Ascending aorta (tissue), 2 donors: ENCODE measurements at regions not wholly inside any gene's neighbourhood (a gene's known extent, or its start where the extent isn't known, plus 50 kb on each side); places are given as distances from the start of the nearest gene placed in this dataset.

ENCODE experiments used
- DNase-seq, 2 donors: peaks; one replicate each; pipeline ENCODE4 v3.0.0-alpha.2; 2019; ENCODE audit warnings: low spot score in 2 of 2
- H3K27ac ChIP-seq, 2 donors: fragments of 200-600 bp; sonication (generic); one replicate each; pipeline ENCODE4 v1.5.1; 2016 to 2017; ENCODE audit warnings: mild to moderate bottlenecking in 1 of 2
- H3K27me3 ChIP-seq: fragments of 200-600 bp; sonication (generic); one replicate; pipeline ENCODE4 v1.5.1; 2017
- H3K36me3 ChIP-seq, 2 donors: fragments of 200-600 bp; sonication (generic); one replicate each; pipeline ENCODE4 v1.5.1; 2016
- H3K4me1 ChIP-seq, 2 donors: fragments of 200-600 bp; sonication (generic); one replicate each; pipeline ENCODE4 v1.5.1; 2016 to 2017; ENCODE audit warnings: mild to moderate bottlenecking in 1 of 2
- H3K4me3 ChIP-seq, 2 donors: fragments of 200-600 bp; sonication (generic); one replicate each; pipeline ENCODE4 v1.5.1; 2016 to 2017; ENCODE audit warnings: mild to moderate bottlenecking in 1 of 2
- H3K9me3 ChIP-seq, 2 donors: fragments of 200-600 bp; sonication (generic); one replicate each; pipeline ENCODE4 v1.5.1; 2016
- intact Hi-C: fragments of 100-400 bp; cut with DNase I; formaldehyde crosslinking; loops from one replicate; pipeline ENCODE4 v1.15.1; 2023
- TF ChIP-seq, protein P1 (sequence below), 3 experiments: fragments of 200-600 bp in 2 of 3; fragments of 450-650 bp in 1 of 3; sonication (generic) in 2 of 3; IDR thresholded peaks; one replicate each; pipeline ENCODE4 v1.5.1; 2016 to 2019; ENCODE audit warnings: antibody characterized with exemption in 3 of 3, mild to moderate bottlenecking in 1 of 3, moderate library complexity in 1 of 3

DNA sequence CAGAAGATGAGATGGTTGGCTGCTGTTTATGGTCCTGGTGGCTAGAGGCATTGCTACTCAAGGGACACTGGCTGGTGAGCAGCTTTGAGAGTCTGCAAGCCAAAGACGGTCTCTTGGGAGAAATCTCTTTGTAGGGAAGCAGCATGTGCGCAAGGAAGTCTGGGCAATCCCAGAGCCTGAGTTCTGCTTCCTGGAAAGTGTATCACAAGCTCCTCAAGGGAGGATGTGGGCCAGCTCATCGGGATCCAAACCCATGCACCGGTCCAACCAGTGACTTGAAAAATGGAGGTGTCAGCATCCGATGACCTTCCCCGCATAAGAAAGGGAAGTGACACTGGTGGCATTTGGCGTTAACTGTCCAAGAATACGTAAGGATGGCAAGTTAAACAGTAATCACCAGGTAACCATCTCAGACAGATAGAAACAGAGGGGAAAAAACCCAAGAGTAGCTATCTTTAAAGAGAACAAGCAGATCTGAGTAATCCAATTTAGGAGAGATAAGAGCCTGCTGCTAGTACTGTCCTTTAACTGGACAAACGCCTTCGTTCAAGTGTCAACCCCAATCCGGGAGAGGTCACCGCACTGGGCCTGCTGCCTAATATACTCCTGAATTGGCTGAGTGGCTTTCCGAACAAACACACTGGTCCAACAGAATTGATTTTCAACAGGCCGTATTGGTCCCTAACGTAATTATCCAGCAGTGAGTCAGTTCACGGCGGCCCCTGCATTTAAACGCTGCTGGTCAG lies 303.0 kb upstream of the ZFHX3 start:
- H3K9me3 ChIP-seq, result no peaks in the 10 kb centered on the region
- DNase-seq, result no peak
- no peaks in the 10 kb centered on the region for H3K27me3 ChIP-seq
- H3K4me1 ChIP-seq, result no peaks in the 10 kb centered on the region
- H3K36me3 ChIP-seq, result no peaks in the 10 kb centered on the region
- H3K4me3 ChIP-seq, result no peak overlapping the region
- intact Hi-C loops, result no loop called here
- no peak overlapping the region for H3K27ac ChIP-seq
- TF ChIP-seq, protein P1, sequence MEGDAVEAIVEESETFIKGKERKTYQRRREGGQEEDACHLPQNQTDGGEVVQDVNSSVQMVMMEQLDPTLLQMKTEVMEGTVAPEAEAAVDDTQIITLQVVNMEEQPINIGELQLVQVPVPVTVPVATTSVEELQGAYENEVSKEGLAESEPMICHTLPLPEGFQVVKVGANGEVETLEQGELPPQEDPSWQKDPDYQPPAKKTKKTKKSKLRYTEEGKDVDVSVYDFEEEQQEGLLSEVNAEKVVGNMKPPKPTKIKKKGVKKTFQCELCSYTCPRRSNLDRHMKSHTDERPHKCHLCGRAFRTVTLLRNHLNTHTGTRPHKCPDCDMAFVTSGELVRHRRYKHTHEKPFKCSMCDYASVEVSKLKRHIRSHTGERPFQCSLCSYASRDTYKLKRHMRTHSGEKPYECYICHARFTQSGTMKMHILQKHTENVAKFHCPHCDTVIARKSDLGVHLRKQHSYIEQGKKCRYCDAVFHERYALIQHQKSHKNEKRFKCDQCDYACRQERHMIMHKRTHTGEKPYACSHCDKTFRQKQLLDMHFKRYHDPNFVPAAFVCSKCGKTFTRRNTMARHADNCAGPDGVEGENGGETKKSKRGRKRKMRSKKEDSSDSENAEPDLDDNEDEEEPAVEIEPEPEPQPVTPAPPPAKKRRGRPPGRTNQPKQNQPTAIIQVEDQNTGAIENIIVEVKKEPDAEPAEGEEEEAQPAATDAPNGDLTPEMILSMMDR (IDR thresholded peaks at IDR 0.05), result no peak

DNA sequence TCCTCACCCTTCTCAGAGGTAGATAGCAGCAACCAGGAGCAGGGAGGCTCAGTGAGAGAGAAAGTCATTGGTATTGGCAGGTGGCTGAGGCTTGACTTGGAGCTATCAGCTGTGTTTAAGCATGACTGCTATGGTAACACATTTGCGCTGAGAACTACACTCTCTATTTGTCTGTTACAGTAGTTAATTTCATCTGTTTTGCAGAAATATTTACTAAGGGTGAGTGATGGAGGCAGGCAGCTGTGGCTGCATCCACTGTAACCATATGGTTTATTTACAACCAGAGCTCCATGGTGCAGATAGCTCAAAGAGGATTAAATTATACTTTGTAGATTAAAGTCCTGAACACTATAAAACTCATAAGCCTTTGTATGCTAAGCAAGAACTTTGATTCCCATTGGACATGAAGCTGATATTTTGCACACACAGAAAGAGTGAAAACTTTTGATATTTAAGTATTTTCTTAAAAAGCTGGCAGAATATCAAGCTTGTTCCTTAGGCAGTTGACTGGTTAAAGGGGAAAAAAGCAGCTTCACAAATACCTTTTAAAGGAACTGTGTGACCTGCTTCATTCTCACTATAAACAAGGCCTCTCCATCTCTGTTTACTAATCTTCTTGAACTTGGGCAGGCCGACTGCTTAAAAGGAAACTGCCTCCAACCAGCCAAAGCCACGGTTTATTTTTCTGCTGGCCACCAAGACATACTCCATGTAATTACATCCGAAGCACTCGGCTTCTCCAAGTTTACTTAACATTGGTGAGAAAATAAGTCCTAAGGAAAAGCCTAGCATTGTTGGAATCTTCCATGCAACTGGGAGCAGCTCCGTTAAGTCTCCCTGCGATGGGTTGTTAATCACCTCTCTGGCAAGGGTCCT lies 299.8 kb upstream of the ZFHX3 start:
- H3K36me3 ChIP-seq, result no peaks in the 10 kb centered on the region
- H3K27ac ChIP-seq, result no peak overlapping the region
- no peaks in the 10 kb centered on the region for H3K4me1 ChIP-seq
- no peaks in the 10 kb centered on the region for H3K27me3 ChIP-seq
- H3K4me3 ChIP-seq, result no peak overlapping the region
- intact Hi-C loops, result no loop called here
- TF ChIP-seq, protein P1 (IDR thresholded peaks at IDR 0.05), result no peak
- H3K9me3 ChIP-seq, result no peaks in the 10 kb centered on the region
- DNase-seq, result no peak

DNA sequence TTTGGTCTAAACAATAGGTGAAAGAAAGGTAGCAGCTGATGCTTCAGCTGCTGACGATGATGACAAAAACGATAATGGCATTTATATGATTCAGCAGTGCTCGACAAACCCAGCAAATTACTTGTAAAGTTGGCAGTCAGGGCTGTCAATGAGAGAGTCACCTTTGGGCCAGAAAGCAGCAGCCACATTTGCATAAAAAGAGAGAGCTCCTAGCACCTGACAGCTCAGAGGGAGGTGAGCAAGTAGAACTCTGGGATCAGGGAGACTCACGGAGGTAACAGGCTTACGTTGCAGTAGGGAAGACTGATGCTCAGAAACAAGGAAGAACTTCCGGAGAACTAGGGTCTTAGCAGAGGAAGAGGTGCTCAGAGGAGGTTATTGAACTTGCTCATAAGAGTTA lies 291.9 kb upstream of the ZFHX3 start:
- no peak for DNase-seq
- Histone ChIP-seq H3K4me3 (no peak overlapping the region), H3K27me3 (no peaks in the 10 kb centered on the region), H3K36me3 (no peaks in the 10 kb centered on the region), H3K27ac (no peak overlapping the region), H3K4me1 (no peaks in the 10 kb centered on the region), H3K9me3 (no peaks in the 10 kb centered on the region)
- TF ChIP-seq, protein P1 (IDR thresholded peaks at IDR 0.05), result no peak
- intact Hi-C loops, result no loop called here

DNA sequence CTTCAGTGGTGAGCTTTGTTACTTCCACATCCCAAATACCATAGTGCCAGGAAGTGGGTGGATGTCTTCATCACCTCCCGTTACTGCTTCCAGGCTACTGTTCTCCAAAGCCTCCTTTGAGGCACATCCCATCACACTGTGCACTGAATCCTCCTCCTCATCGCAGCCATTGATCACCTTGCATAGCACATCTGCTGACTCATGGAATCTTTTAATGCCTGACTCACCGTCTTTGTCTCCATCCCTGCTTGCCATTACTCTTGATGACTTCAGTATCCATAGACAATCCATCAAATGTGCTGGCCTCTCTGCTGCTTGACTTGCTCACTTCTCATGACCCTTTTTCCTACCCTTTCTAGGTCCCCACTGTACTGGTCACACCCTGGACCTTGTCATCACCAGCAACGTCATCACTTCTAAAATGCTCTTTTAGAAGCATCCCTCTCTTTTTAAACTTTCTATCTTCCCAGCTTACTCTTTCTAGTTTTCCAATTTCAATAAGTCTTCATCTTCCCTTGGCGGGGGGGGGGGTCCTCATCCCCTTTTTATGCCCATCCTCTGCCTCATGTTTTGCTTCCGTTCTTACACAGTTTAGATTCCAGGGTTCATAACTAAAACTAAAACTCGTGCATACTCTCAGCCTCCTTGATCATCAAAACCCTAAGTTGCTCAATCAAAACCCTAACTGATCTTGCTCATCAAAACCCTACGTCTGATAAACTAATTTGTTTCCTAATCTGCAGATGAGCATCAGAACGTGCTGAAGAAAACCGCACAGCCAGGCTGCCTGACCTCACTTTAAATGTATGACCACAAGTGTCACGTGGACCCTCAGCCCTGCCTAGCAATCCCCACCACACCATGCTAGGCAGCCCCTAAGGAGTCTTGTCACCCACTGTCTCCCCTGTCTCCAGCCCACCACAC lies 289.7 kb upstream of the ZFHX3 start:
- no peaks in the 10 kb centered on the region for H3K9me3 ChIP-seq
- H3K4me1 ChIP-seq, result no peaks in the 10 kb centered on the region
- no peaks in the 10 kb centered on the region for H3K27me3 ChIP-seq
- TF ChIP-seq, protein P1 (IDR thresholded peaks at IDR 0.05), result no peak
- intact Hi-C loops, result no loop called here
- no peak overlapping the region for H3K27ac ChIP-seq
- no peak overlapping the region for H3K4me3 ChIP-seq
- H3K36me3 ChIP-seq, result no peaks in the 10 kb centered on the region
- DNase-seq, result no peak
